Lung (tissue), 11 donors: ENCODE measurements at regions not wholly inside any gene's neighbourhood (a gene's known extent, or its start where the extent isn't known, plus 50 kb on each side); places are given as distances from the start of the nearest gene placed in this dataset.

ENCODE experiments used
- ATAC-seq: fragments of 200-7000 bp; cut with Tn5 transposase; one replicate; pipeline ENCODE4 v1.9.1; 2020; ENCODE audit warnings: moderate number of reproducible peaks; ENCODE audit not compliant: insufficient read depth, low FRiP score
- DNase-seq, 3 donors: peaks; one replicate each; pipeline ENCODE4 v3.0.0-alpha.2; 2013 to 2017
- H3K27ac ChIP-seq, 2 donors: one replicate each; pipeline ENCODE4 v1.5.1; 2013; ENCODE audit warnings: mild to moderate bottlenecking in 2 of 2, moderate library complexity in 2 of 2, control low read depth in 1 of 2, inconsistent platforms in 1 of 2, low read depth in 1 of 2, low read length in 1 of 2
- H3K27me3 ChIP-seq, 3 donors: one replicate each; pipeline ENCODE4 v1.5.1; 2013; ENCODE audit warnings: low read length in 2 of 3; ENCODE audit not compliant: control insufficient read depth in 3 of 3, insufficient read depth in 3 of 3
- H3K36me3 ChIP-seq, 4 donors: one replicate each; pipeline ENCODE4 v1.5.1; 2013; ENCODE audit warnings: low read length in 4 of 4, mild to moderate bottlenecking in 1 of 4, moderate library complexity in 1 of 4; ENCODE audit not compliant: control insufficient read depth in 4 of 4, insufficient read depth in 4 of 4
- H3K4me1 ChIP-seq, 5 donors: one replicate each; pipeline ENCODE4 v1.5.1; 2013; ENCODE audit warnings: low read length in 5 of 5, mild to moderate bottlenecking in 2 of 5, moderate library complexity in 1 of 5; ENCODE audit not compliant: control insufficient read depth in 5 of 5, insufficient read depth in 5 of 5
- H3K4me3 ChIP-seq: one replicate; pipeline ENCODE4 v1.5.1; 2013; ENCODE audit warnings: mild to moderate bottlenecking, control low read depth, moderate library complexity
- H3K9ac ChIP-seq, 2 donors: one replicate each; pipeline ENCODE4 v1.5.1; 2013; ENCODE audit warnings: low read length in 2 of 2, control low read depth in 1 of 2; ENCODE audit not compliant: insufficient read depth in 1 of 2
- H3K9me3 ChIP-seq, 4 donors: one replicate each; pipeline ENCODE4 v1.5.1; 2013; ENCODE audit warnings: low read length in 3 of 4, mild to moderate bottlenecking in 1 of 4, moderate library complexity in 1 of 4; ENCODE audit not compliant: control insufficient read depth in 4 of 4, insufficient read depth in 3 of 4
- WGBS, 2 donors: extraction: QIAGEN DNeasy Blood & Tissue Kit; methylation state at CpG; one replicate each; pipeline ENCODE4 v1.1.7; 2013; 5-methylcytosine and 5-hydroxymethylcytosine counted together
- TF ChIP-seq, protein P1 (sequence below): IDR thresholded peaks from 2 replicates; pipeline ENCODE4 v1.5.1; 2012; ENCODE audit warnings: mild to moderate bottlenecking; ENCODE audit errors: control extremely low read depth, extremely low read depth
- donor health status: control.
- donor health status: control.
- donor health status: Bipolar disorder and iron deficiency.
- donor health status: healthy.
- donor health status: DM: yes; HTN: yes; CAD: no.

DNA sequence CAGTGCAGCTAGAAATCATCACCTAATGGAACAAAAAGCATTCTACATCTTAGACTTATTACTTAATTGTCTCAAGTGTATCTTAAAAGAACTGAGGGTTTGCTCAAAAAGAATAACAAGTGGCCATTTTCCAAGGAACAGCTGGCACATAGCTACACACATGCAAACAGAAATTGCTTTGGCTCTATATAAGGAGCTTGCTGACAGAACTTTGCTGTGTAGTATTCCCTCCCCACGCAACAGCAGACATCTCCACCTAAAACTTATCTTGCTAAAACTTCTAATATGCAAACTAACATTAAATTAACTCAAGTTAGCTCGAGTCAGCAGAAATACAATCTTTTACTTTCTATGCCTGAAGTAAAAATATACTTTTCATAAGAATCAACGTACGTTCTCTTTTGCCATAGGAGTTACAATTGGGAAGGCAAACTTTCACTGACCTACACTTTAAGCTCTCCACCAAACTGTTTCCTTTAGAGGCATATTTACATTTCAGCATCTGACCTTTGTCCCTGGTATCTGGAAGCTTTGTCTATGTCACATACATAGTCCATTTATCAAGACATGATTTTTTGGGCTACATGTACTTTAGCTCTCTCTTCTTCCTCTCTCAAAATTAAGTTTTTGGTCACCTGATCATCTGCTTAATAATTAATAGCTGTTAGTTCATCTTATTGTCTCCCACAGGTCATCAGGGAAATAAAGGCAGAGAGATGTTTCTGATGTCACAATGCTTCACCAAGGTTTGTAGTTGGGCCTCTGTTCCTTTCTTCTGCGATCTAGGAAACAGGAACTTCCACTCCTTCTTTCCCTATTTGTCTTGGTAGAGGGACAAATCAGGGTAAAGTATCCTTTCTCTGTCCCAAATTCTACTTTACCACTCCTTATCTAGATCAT is 163.4 kb upstream of the AGTR1 start:
- 76 to 87% methylated on average over 5 of the region's 5 CpGs for WGBS, 2 donors
- TF ChIP-seq, protein P1, sequence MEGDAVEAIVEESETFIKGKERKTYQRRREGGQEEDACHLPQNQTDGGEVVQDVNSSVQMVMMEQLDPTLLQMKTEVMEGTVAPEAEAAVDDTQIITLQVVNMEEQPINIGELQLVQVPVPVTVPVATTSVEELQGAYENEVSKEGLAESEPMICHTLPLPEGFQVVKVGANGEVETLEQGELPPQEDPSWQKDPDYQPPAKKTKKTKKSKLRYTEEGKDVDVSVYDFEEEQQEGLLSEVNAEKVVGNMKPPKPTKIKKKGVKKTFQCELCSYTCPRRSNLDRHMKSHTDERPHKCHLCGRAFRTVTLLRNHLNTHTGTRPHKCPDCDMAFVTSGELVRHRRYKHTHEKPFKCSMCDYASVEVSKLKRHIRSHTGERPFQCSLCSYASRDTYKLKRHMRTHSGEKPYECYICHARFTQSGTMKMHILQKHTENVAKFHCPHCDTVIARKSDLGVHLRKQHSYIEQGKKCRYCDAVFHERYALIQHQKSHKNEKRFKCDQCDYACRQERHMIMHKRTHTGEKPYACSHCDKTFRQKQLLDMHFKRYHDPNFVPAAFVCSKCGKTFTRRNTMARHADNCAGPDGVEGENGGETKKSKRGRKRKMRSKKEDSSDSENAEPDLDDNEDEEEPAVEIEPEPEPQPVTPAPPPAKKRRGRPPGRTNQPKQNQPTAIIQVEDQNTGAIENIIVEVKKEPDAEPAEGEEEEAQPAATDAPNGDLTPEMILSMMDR, result no peak
- Histone ChIP-seq H3K36me3 (no peaks in the 10 kb centered on the region), H3K27me3 (no peaks in the 10 kb centered on the region), H3K4me1 (peaks cover 0 to 6% (median 0%) of the 10 kb centered on the region in 5 donors), H3K9me3 (no peaks in the 10 kb centered on the region), H3K27ac (no peak overlapping the region), H3K4me3 (no peak overlapping the region), H3K9ac (no peak overlapping the region)
- no peak for ATAC-seq
- no peak for DNase-seq

DNA sequence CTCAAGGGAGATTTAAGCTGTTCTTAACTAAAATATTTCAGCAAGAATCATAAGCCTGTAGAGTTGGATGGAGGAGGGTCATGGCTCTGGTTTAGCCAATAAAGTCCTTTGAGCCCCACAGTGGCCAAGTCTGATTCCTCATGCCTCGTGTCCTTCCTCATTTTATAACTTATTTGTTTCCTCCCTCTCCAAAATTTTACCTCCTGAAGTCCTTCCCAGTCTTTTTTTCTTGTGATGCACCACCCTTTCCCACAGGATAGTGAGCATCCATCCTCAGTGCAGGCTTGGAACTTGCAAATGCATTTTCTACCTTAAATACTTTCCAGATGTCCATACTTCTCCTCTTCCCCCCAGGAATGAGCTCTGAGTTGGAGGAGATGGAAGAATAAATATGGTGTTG is 162.7 kb upstream of the AGTR1 start:
- Histone ChIP-seq H3K4me1 (peaks cover 0 to 6% (median 0%) of the 10 kb centered on the region in 5 donors), H3K27ac (no peak overlapping the region), H3K4me3 (no peak overlapping the region), H3K9me3 (no peaks in the 10 kb centered on the region), H3K36me3 (no peaks in the 10 kb centered on the region), H3K27me3 (no peaks in the 10 kb centered on the region), H3K9ac (no peak overlapping the region)
- 80 to 85% methylated on average over 1 of the region's 1 CpG for WGBS, 2 donors
- ATAC-seq, result no peak
- DNase-seq, result no peak
- TF ChIP-seq, protein P1, result no peak

DNA sequence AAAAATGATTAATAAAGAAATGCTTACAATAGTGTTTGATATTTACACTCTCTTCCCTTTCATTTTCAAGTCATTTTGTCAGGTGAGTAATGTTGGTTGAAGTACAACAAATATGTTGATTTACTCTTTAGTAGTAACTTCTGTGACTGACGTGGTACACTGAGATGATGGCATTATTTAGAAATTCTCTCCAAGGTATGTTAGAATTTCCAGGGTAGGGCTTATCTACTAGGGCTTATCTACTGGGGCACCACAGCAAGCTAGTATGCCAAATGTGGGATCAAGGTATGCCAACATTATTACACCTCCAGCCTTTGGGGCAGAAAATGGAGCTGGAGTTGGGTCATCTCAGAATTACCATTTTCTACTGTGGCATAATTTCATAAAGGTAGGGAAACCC is 157.4 kb upstream of the AGTR1 start:
- no peak overlapping the region for H3K27ac ChIP-seq
- DNase-seq (no peak), ATAC-seq (no peak)
- TF ChIP-seq, protein P1, result no peak
- no peak overlapping the region for H3K9ac ChIP-seq
- H3K9me3 ChIP-seq, result no peaks in the 10 kb centered on the region
- H3K27me3 ChIP-seq, result no peaks in the 10 kb centered on the region
- WGBS, 2 donors, result 54 to 69% methylated on average over 1 of the region's 1 CpG
- no peaks in the 10 kb centered on the region for H3K4me1 ChIP-seq
- H3K36me3 ChIP-seq, result no peaks in the 10 kb centered on the region
- H3K4me3 ChIP-seq, result no peak overlapping the region
